Gastroesophageal sphincter (tissue), 4 donors: ENCODE measurements at regions not wholly inside any gene's neighbourhood (a gene's known extent, or its start where the extent isn't known, plus 50 kb on each side); places are given as distances from the start of the nearest gene placed in this dataset.

ENCODE experiments used
- ATAC-seq: fragments of 150-250 bp; one replicate; pipeline ENCODE4 v1.9.1; 2016; ENCODE audit warnings: mild to moderate bottlenecking, moderate library complexity
- H3K27ac ChIP-seq, 4 donors: fragments of 200-600 bp; sonication (generic) in 3 of 4; 1 replicate in 3 of 4; 2 replicates in 1 of 4; pipeline ENCODE4 v1.5.1; 2016 to 2019
- H3K27me3 ChIP-seq: fragments of 200-600 bp; sonication (generic); one replicate; pipeline ENCODE4 v1.5.1; 2019
- H3K36me3 ChIP-seq, 2 donors: fragments of 200-600 bp; sonication (generic); one replicate each; pipeline ENCODE4 v1.5.1; 2019; ENCODE audit warnings: control low read depth in 1 of 2
- H3K4me1 ChIP-seq, 3 donors: fragments of 200-600 bp; sonication (generic); 1 replicate in 2 of 3; 2 replicates in 1 of 3; pipeline ENCODE4 v1.5.1; 2016 to 2019; ENCODE audit warnings: control low read depth in 2 of 3
- H3K4me3 ChIP-seq, 2 donors: fragments of 200-600 bp; sonication (generic); one replicate each; pipeline ENCODE4 v1.5.1; 2019; ENCODE audit warnings: mild to moderate bottlenecking in 1 of 2, moderate library complexity in 1 of 2
- H3K9me3 ChIP-seq, 3 donors: fragments of 200-600 bp; sonication (generic); one replicate each; pipeline ENCODE4 v1.5.1; 2017 to 2019; ENCODE audit warnings: control low read depth in 2 of 3
- EP300 ChIP-seq: sonication (generic); formaldehyde crosslinking; IDR thresholded peaks from one replicate; pipeline ENCODE4 v1.6.1; 2017; ENCODE audit warnings: antibody characterized with exemption, mild to moderate bottlenecking
- POLR2A ChIP-seq, 2 donors: fragments of 450-650 bp; IDR thresholded peaks; one replicate each; pipeline ENCODE4 v1.6.1; 2017; ENCODE audit warnings: antibody characterized with exemption in 2 of 2, mild to moderate bottlenecking in 2 of 2, moderate library complexity in 1 of 2
- POLR2AphosphoS5 ChIP-seq: sonication (generic); formaldehyde crosslinking; IDR thresholded peaks from one replicate; pipeline ENCODE4 v1.6.1; 2017; ENCODE audit warnings: antibody characterized with exemption
- WGBS, 2 donors: methylation state at CpG; one replicate each; pipeline ENCODE4 v1.1.5; 2018; ENCODE audit warnings: low coverage in 1 of 2; 5-methylcytosine and 5-hydroxymethylcytosine counted together
- TF ChIP-seq, protein P1 (sequence below), 4 experiments: fragments of 200-600 bp in 2 of 4; fragments of 450-650 bp in 2 of 4; sonication (generic) in 1 of 4; IDR thresholded peaks; one replicate each; pipeline ENCODE4 v1.5.1; 2017 to 2019; ENCODE audit warnings: antibody characterized with exemption in 4 of 4, mild to moderate bottlenecking in 2 of 4, moderate library complexity in 2 of 4

DNA sequence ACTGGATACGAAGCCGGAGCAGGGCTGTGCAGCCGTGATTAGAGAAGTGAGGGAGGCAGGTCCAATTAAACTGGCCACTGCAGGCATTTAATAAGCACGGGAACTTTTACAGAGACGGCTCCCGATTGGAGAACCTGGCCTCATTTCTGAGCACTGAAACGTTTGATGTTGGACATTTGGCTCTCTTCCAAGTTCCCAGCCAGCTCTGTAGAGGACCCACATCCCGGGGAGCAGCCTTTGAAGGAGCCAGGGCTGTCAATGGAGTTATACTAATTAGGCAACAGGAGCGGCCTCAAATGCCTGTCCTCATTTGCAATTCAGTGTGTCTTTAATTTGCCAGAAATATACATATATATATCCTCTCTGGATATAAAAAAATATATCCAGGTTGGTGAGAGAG is 499.4 kb upstream of the C16orf82 start:
- Histone ChIP-seq H3K4me3 (no peak overlapping the region), H3K27me3 (peaks cover 19% of the 10 kb centered on the region), H3K27ac (no peak overlapping the region), H3K36me3 (no peaks in the 10 kb centered on the region), H3K4me1 (no peaks in the 10 kb centered on the region), H3K9me3 (no peaks in the 10 kb centered on the region)
- ATAC-seq, result no peak
- TF ChIP-seq POLR2A (IDR thresholded peaks at IDR 0.05) (no peak), EP300 (no peak), POLR2AphosphoS5 (no peak)
- TF ChIP-seq, protein P1, sequence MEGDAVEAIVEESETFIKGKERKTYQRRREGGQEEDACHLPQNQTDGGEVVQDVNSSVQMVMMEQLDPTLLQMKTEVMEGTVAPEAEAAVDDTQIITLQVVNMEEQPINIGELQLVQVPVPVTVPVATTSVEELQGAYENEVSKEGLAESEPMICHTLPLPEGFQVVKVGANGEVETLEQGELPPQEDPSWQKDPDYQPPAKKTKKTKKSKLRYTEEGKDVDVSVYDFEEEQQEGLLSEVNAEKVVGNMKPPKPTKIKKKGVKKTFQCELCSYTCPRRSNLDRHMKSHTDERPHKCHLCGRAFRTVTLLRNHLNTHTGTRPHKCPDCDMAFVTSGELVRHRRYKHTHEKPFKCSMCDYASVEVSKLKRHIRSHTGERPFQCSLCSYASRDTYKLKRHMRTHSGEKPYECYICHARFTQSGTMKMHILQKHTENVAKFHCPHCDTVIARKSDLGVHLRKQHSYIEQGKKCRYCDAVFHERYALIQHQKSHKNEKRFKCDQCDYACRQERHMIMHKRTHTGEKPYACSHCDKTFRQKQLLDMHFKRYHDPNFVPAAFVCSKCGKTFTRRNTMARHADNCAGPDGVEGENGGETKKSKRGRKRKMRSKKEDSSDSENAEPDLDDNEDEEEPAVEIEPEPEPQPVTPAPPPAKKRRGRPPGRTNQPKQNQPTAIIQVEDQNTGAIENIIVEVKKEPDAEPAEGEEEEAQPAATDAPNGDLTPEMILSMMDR (IDR thresholded peaks at IDR 0.05), result no peak
- 51% methylated on average over 6 of the region's 9 CpGs; no CpG with 5 or more reads in 1 of the 2 donors for WGBS, 2 donors

DNA sequence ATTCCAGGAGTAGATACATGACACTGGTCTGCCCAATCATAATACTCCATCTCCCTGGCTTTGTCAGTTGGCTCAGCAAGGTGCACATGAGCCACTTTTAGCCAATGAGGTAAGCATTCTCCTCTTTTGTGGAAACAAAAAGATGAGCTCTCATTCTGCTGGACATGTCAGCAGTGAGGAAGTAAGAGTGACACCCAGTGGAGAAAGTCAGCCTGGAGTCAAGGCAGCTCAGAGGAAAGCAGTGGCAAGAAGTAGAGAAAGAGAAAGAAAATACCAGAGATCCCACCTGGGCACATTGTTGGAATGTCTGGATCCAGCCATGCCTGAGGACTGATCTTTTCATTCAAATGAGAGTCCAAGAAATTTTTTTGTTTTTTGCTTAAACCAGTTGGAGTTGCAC is 496.9 kb upstream of the C16orf82 start:
- TF ChIP-seq POLR2A (IDR thresholded peaks at IDR 0.05) (no peak), EP300 (no peak), POLR2AphosphoS5 (no peak)
- TF ChIP-seq, protein P1 (IDR thresholded peaks at IDR 0.05), result no peak
- Histone ChIP-seq H3K27me3 (peaks cover 19% of the 10 kb centered on the region), H3K9me3 (no peaks in the 10 kb centered on the region), H3K36me3 (no peaks in the 10 kb centered on the region), H3K4me1 (no peaks in the 10 kb centered on the region), H3K4me3 (no peak overlapping the region), H3K27ac (no peak overlapping the region)
- no peak for ATAC-seq

DNA sequence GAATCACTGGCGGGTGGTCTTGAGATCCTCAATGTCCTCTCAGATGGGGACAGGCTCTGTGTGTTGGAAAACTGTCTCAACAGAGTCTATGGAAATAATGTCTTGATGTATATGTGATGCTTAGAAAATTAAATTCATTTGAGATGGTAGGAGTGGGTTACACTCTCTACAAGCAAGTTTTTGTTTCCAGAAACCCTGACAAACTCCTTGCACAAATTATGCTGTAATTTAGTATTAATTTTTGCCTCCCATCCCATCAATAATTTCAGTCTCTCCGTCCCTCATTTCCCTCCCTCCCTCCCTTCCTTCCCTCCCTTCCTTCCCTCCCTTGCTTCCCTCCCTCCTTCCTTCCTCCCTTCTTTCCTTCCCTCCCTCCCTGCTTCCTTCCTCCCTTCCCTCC is 488.0 kb upstream of the C16orf82 start:
- WGBS, 2 donors, result 50 to 63% methylated on average over 1 to 2 of the region's 2 CpGs
- H3K4me1 ChIP-seq, result no peaks in the 10 kb centered on the region
- no peak for ATAC-seq
- H3K27me3 ChIP-seq, result no peaks in the 10 kb centered on the region
- H3K27ac ChIP-seq, result no peak overlapping the region
- no peaks in the 10 kb centered on the region for H3K36me3 ChIP-seq
- no peak overlapping the region for H3K4me3 ChIP-seq
- no peaks in the 10 kb centered on the region for H3K9me3 ChIP-seq
- TF ChIP-seq, protein P1 (IDR thresholded peaks at IDR 0.05), result no peak
- TF ChIP-seq POLR2AphosphoS5 (no peak), POLR2A (IDR thresholded peaks at IDR 0.05) (no peak), EP300 (no peak)

DNA sequence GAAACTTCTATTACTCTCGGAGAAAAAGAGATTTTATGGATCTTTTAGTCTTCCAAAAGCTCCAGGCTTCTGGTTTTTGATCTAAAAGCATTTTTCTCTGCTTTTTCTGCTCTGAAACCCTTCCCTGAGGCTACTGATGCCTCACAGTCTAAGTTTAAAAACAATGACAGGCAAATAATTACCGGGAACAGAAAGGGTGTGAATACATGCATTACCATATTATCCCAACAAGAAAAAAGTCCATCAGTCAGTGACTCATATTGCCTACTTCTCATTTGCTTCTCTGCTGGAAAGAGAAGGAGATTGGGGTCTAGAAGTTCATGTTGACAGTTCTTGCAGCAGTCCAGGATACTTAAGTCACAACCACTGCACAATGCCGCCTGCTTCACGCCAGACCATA is 482.9 kb upstream of the C16orf82 start:
- H3K9me3 ChIP-seq, result peaks cover 0 to 7% (median 0%) of the 10 kb centered on the region in 3 donors
- 75 to 100% methylated on average over 1 to 2 of the region's 4 CpGs for WGBS, 2 donors
- TF ChIP-seq EP300, result no peak
- ATAC-seq, result no peak
- no peak overlapping the region for H3K4me3 ChIP-seq
- H3K36me3 ChIP-seq, result no peaks in the 10 kb centered on the region
- no peak overlapping the region for H3K27ac ChIP-seq
- no peaks in the 10 kb centered on the region for H3K27me3 ChIP-seq
- no peaks in the 10 kb centered on the region for H3K4me1 ChIP-seq

DNA sequence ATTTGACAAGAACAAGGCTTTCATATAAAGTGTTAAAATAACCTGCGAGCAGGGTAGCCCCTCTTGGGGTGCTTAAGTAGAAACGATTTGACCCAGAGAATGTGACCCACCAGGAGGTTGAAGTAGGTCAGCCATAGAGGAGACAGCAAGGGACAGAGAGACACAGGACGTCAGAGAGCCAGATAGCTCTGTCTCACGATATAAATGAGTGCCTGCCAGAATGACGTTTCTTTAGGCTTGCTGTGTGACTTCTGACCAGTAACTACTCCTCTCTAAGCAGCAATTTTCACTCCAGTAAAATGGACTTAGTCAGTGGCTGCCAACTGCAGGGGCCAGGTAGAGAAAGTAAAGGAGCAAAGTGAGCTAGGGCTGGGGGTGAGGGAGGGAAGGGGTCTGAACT is 473.0 kb upstream of the C16orf82 start:
- ATAC-seq, result no peak
- WGBS, 2 donors, result 9 to 24% methylated on average over 5 of the region's 5 CpGs
- no peaks in the 10 kb centered on the region for H3K4me1 ChIP-seq
- TF ChIP-seq EP300, result no peak
- no peak for TF ChIP-seq POLR2AphosphoS5
- no peak for TF ChIP-seq POLR2A (IDR thresholded peaks at IDR 0.05)
- TF ChIP-seq, protein P1 (IDR thresholded peaks at IDR 0.05), result no peak
- H3K4me3 ChIP-seq, result no peak overlapping the region
- H3K27me3 ChIP-seq, result no peaks in the 10 kb centered on the region
- H3K27ac ChIP-seq, result no peak overlapping the region
- H3K9me3 ChIP-seq, result no peaks in the 10 kb centered on the region
- no peaks in the 10 kb centered on the region for H3K36me3 ChIP-seq
